GM23248 (cell line): ENCODE measurements at regions not wholly inside any gene's neighbourhood (a gene's known extent, or its start where the extent isn't known, plus 50 kb on each side); places are given as distances from the start of the nearest gene placed in this dataset.

ENCODE experiments used
- EZH2 ChIP-seq: fragments of 200-600 bp; sonication (generic); IDR thresholded peaks from 2 replicates; pipeline ENCODE4 v1.6.1; 2018; ENCODE audit warnings: antibody characterized with exemption, mild to moderate bottlenecking; ENCODE audit not compliant: insufficient read depth, poor library complexity, severe bottlenecking
- EZH2phosphoT487 ChIP-seq: fragments of 200-600 bp; sonication (generic); IDR thresholded peaks from 2 replicates; pipeline ENCODE4 v1.6.1; 2018; ENCODE audit warnings: antibody characterized with exemption, moderate library complexity, mild to moderate bottlenecking, low read depth; ENCODE audit not compliant: insufficient read depth

GRCh38 chr2:11033114-11033513, 121.4 kb downstream of the KCNF1 start:
- TF ChIP-seq EZH2 = no peak
- no peak for TF ChIP-seq EZH2phosphoT487
